ENCODE measurements at regions not wholly inside any gene's neighbourhood (a gene's known extent, or its start where the extent isn't known, plus 50 kb on each side); places are given as distances from the start of the nearest gene placed in this dataset.
A peak's percentile ranks its signal among the peaks of the same experiment; 100 is the strongest.

DNA sequence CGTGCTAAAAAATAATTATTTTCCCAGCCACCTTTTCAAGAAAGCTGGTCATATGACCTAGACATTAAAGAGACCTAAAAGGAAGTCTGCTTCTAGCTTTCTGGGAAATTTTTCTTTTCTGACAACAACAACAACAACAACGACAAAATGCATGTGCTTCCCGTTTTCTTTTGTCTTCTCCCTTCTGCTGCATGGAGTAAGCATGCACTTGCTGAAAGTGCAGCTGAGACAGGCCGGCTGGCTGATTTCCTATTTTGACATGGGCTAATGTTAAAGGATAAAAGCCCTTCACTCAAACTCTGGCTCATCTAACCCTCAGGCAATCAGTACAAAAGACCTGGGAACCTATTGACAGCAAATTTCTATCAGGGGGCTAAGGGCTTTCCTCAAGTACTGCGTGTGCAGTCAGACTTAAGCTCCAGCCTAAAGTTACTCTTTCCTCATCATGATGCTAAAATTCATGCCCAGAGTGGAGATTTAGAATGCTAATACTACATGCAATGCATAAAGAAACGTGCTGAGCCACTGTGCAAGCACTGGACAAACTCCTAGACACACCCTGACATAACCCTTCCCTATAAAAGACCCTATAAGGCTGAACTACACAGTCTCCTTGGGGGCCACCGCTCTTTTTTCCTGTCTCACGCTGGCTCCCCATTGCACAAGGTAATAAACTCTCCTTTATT lies 811.1 kb downstream of the UQCRFS1 start:
- Mint-ChIP-seq H3K27ac (no peak overlapping the region), H3K4me1 (ENCODE audit: low read depth) (no peaks in the 10 kb centered on the region), H3K36me3 (no peaks in the 10 kb centered on the region), H3K9me3 (ENCODE audit: low read depth) (no peaks in the 10 kb centered on the region), H3K4me3 (no peak overlapping the region), H3K27me3 (peaks cover 2% of the 10 kb centered on the region)

DNA sequence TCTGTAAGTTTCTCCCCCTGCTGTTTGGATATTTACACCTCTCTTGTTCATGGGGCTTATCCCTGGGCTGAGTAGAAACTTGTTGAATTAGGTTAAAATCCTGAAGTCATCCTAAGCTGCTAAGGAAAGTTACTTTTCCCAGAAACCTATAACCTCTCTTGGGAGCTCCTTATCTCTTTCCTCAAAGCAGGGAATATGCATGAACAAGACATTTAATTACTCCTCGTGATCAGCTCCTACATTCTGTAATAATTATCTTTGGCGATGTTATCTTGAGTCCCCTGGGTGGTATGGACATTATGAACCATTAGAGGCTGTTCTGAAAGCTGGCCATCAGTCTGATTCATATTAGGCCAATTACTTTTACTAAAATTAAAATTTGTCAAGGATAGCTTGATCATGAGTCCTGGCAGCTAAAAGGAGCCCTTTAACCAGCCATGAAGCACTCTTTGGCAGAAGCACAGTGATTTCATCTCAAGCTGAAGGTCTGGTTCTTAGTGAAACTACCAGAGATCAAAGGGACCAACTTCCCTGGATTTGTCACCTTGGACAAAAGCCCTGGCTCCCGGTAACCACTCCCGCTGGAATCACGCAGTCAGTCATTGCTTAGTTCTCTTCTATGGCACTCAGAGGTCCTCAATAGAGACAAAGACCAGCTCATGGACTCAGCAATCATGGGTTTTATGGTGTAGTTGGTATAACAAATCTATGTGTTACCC lies 811.8 kb downstream of the UQCRFS1 start:
- peaks cover under 1% of the 10 kb centered on the region for H3K4me1 Mint-ChIP-seq (ENCODE audit: low read depth)
- no peak overlapping the region for H3K27ac Mint-ChIP-seq
- no peak overlapping the region for H3K4me3 Mint-ChIP-seq
- no peaks in the 10 kb centered on the region for H3K36me3 Mint-ChIP-seq
- H3K27me3 Mint-ChIP-seq: peaks cover 2% of the 10 kb centered on the region
- H3K9me3 Mint-ChIP-seq (ENCODE audit: low read depth): no peaks in the 10 kb centered on the region

DNA sequence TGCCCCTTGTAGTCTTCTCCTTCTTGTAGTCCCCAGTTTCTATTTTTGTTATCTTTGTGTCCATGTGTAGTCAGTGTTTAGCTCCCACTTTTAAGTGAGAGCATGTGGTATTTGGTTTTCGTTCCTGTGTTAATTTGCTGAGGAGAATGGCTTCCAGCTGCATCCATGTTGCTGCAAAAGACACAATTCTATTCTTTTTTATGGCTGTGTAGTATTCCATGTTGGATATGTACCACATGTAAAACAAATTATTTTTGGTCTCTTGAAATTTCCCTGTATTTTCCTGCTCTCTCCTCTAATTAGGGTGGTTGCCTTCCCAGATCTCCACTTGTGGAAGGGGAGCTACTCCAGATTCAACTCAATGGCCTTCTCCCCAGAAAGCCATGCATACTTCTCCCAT lies 813.8 kb downstream of the UQCRFS1 start:
- H3K36me3 Mint-ChIP-seq: no peaks in the 10 kb centered on the region
- no peak overlapping the region for H3K27ac Mint-ChIP-seq
- H3K4me3 Mint-ChIP-seq: no peak overlapping the region
- no peaks in the 10 kb centered on the region for H3K9me3 Mint-ChIP-seq (ENCODE audit: low read depth)
- no peaks in the 10 kb centered on the region for H3K27me3 Mint-ChIP-seq
- H3K4me1 Mint-ChIP-seq (ENCODE audit: low read depth): peaks cover 13% of the 10 kb centered on the region

DNA sequence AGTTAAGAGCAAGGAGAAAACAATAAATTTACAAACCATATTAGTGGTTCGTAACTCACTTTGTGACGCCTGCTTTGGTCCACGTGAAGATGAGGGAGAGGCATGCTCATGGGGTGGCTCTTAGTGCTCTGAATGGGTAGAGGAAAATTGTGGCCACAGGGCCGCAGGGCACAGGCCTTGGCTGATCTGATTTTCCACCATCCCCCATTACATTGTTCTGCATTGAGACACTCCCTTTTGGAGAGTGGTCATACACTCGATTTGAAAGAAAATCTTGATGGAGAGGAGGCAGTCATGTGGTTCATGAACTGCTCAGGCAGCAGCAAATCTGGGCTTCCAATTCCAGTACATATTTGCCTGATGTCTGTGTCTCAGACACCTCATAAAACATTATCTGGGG lies 815.2 kb downstream of the UQCRFS1 start:
- Mint-ChIP-seq H3K4me3 (no peak overlapping the region), H3K27ac (no peak overlapping the region), H3K36me3 (no peaks in the 10 kb centered on the region), H3K27me3 (no peaks in the 10 kb centered on the region), H3K9me3 (ENCODE audit: low read depth) (no peaks in the 10 kb centered on the region), H3K4me1 (ENCODE audit: low read depth) (peaks cover 21% of the 10 kb centered on the region)

DNA sequence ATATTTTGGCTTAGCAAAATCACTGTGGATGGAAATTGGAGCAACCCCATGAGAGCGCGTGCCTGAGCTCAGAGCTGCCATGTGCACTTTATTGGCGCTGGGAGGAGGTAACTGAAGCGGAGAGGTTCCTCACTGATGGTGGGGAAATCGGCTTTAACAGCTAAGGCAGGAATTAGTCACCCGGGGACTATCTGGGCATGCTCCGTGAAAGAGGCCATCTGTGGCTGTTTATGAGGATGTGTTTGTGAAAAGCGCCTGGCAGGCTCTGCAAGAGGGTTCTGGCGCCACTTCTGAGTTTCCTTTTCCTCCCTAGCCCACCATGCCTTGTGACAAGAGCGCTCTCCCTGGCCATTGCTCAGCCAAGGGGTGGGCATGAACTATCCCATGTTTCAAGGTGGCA lies 815.6 kb downstream of the UQCRFS1 start:
- no peaks in the 10 kb centered on the region for H3K9me3 Mint-ChIP-seq (ENCODE audit: low read depth)
- no peaks in the 10 kb centered on the region for H3K27me3 Mint-ChIP-seq
- H3K36me3 Mint-ChIP-seq: no peaks in the 10 kb centered on the region
- H3K4me1 Mint-ChIP-seq (ENCODE audit: low read depth): peaks cover 21% of the 10 kb centered on the region
- H3K27ac Mint-ChIP-seq: no peak overlapping the region
- no peak overlapping the region for H3K4me3 Mint-ChIP-seq

DNA sequence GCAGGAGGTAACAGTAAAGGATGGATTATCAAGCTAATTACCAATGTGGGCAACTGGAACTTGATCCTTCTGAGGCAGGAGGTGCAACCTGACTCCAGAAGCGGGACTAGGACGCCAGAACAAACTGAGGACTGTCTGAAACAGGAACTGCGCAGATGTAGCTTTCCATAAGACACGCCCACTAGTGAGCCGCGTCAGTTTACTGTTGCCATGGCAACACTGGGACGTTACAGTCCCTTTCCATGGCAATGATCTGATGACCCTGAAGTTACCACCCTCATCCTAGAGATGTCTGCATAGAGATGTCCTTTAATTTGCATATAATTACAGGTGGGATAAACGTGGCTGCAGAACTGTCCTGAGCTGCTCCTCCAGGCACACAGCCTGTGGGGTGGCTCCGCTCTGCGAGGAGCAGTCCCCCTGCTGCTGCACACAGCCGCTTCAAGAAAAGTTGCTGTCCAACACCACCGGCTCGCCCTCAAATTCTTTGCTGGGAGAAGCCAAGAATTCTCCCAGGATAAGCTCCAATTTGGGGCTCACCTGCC lies 816.6 kb downstream of the UQCRFS1 start:
- no peaks in the 10 kb centered on the region for H3K27me3 Mint-ChIP-seq
- H3K4me1 Mint-ChIP-seq (ENCODE audit: low read depth): peaks cover 21% of the 10 kb centered on the region
- H3K27ac Mint-ChIP-seq: no peak overlapping the region
- no peaks in the 10 kb centered on the region for H3K36me3 Mint-ChIP-seq
- H3K9me3 Mint-ChIP-seq (ENCODE audit: low read depth): no peaks in the 10 kb centered on the region
- H3K4me3 Mint-ChIP-seq: no peak overlapping the region

DNA sequence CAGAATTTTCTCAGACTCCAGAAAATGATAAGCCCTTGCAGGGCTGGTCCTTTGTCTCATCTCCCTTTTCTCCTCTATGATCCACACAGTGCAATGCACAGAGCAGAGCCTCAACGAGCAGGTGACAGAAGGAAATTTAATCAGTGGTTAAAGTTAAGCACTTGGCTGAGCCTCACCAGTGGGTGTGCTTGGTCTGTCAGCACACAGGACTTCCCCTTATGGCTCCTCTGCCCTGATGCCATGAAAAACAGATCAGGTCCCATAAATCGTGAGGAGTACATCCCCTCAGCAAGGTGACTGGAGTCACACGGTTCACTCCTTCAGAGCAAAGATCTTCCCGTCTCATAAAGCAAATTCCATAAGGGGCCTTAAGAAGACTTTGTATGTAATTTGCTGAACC lies 818.2 kb downstream of the UQCRFS1 start:
- peak overlapping the region; percentile 64 for H3K27ac Mint-ChIP-seq
- no peaks in the 10 kb centered on the region for H3K9me3 Mint-ChIP-seq (ENCODE audit: low read depth)
- peaks cover 23% of the 10 kb centered on the region for H3K4me1 Mint-ChIP-seq (ENCODE audit: low read depth)
- H3K27me3 Mint-ChIP-seq: no peaks in the 10 kb centered on the region
- peaks cover 3% of the 10 kb centered on the region for H3K36me3 Mint-ChIP-seq
- peak overlapping the region; percentile 21 for H3K4me3 Mint-ChIP-seq

DNA sequence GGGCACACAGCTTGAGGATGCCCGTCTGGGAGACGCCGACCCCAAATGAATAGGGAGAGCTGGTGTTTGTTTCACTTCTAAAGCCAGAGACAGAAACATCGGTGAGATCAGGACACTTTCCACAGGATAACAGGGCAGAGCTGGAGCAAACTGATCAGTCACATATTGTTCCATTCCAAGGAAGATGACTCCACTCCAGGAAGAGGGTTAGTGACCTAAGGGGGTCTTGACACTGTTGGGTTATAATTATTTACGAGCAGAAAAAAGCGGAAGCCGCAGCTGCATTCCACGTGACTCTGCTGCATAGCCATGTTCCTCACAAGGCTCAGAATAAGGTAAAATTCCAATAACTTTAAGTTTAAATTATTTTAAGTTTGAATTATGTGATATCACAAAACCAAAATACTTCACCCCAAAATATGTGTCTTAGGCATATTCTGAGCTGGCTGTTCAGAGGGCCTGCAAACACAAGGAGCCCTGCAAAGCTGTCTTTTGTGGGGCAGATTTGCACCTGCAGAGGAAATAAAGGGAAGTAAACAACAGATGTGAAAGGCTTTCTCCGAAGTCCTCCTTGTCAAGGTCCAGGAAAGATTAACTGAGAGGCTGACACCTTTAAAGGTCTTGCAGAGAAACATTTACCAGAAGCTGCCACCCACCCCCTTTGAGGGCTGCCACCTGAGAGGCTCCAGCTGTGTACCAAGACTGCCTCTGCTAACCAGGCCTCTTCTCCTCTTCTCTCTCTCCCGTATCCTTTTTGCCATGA lies 819.2 kb downstream of the UQCRFS1 start:
- Mint-ChIP-seq H3K4me3 (peak overlapping the region; percentile 65), H3K9me3 (ENCODE audit: low read depth) (no peaks in the 10 kb centered on the region), H3K36me3 (peaks cover 3% of the 10 kb centered on the region), H3K27me3 (no peaks in the 10 kb centered on the region), H3K4me1 (ENCODE audit: low read depth) (peaks cover 25% of the 10 kb centered on the region), H3K27ac (peak overlapping the region; percentile 64)

DNA sequence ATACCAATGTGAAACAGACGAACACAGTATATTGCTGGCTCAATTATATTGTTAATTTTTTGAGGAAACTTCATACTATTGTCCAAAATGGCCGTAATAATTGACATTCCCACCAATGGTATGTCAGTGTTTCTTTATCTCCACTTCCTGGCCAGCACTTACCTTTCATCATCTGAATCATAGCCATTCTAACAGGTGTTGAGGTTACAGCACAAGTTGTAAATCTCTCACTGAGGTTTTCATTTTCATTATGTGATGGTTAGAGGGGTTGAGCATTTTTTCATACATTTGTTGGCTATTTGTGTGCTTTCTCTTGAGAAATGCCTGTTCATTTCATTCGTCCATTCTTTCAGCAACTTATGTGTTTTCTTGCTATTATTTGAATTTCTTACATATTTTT lies 824.0 kb downstream of the UQCRFS1 start:
- no peak overlapping the region for H3K27ac Mint-ChIP-seq
- H3K9me3 Mint-ChIP-seq (ENCODE audit: low read depth): no peaks in the 10 kb centered on the region
- no peaks in the 10 kb centered on the region for H3K27me3 Mint-ChIP-seq
- peaks cover 6% of the 10 kb centered on the region for H3K36me3 Mint-ChIP-seq
- no peak overlapping the region for H3K4me3 Mint-ChIP-seq
- H3K4me1 Mint-ChIP-seq (ENCODE audit: low read depth): peaks cover 30% of the 10 kb centered on the region

DNA sequence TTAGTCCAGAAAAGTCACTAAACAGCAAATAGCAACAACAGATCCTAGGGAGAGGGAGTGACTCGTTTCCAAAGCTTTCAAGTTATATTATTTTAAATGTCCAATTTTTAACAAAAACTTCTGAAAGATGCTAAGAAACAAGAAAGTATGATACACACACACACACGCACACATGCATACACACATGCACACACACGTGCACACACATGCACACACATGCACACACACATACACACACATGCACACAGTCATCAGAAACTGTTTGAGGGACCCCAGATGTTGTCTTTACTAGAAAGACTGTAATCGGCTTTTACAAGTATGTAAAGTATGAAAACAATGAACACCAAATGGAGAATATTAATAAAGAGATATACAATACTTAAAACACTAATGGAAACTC lies 825.4 kb downstream of the UQCRFS1 start:
- no peaks in the 10 kb centered on the region for H3K27me3 Mint-ChIP-seq
- H3K4me3 Mint-ChIP-seq: no peak overlapping the region
- no peak overlapping the region for H3K27ac Mint-ChIP-seq
- H3K9me3 Mint-ChIP-seq (ENCODE audit: low read depth): no peaks in the 10 kb centered on the region
- peaks cover 6% of the 10 kb centered on the region for H3K36me3 Mint-ChIP-seq
- H3K4me1 Mint-ChIP-seq (ENCODE audit: low read depth): peaks cover 24% of the 10 kb centered on the region

DNA sequence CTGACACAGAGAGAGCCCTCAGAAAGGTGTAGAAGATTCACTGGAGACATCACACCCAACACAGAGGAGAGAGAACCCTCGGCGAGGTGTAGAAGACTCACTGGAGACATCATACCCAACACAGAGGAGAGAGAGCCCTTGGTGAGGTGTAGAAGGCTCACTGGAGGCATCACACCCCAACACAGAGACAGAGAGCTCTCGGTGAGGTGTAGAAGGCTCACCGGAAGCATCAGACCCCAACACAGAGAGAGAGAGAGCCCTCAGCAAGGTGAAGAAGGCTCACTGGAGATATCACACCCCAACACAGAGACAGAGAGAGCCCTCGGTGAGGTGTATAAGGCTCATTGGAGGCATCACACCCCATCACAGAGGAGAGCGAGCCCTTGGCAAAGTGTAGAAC lies 826.5 kb downstream of the UQCRFS1 start:
- Mint-ChIP-seq H3K27ac (peak overlapping the region; percentile 87), H3K4me1 (ENCODE audit: low read depth) (peaks cover 24% of the 10 kb centered on the region), H3K9me3 (ENCODE audit: low read depth) (no peaks in the 10 kb centered on the region), H3K27me3 (no peaks in the 10 kb centered on the region), H3K36me3 (peaks cover 6% of the 10 kb centered on the region), H3K4me3 (peak overlapping the region; percentile 66)

DNA sequence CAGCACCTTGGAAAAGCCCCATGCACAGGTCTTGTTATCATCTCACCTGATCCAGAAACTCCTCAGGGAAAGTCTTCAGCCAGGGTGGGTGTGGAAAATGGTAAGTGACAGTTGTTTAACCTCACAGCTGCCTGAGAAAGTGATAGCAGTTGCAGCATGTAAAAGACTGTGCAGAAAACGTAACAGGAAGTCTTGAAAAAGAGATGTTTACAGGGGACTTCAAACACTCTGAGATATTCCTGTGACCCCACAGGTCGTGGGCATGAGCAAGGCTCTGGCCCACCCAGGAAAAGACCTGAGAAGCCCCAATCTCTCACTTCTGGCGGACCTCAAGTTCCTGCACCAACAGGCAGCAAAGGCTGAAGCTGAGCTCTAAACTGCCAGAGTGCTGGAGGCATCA lies 826.9 kb downstream of the UQCRFS1 start:
- peaks cover 6% of the 10 kb centered on the region for H3K36me3 Mint-ChIP-seq
- no peaks in the 10 kb centered on the region for H3K27me3 Mint-ChIP-seq
- H3K27ac Mint-ChIP-seq: peak overlapping the region; percentile 87
- H3K4me3 Mint-ChIP-seq: peak overlapping the region; percentile 66
- H3K9me3 Mint-ChIP-seq (ENCODE audit: low read depth): no peaks in the 10 kb centered on the region
- H3K4me1 Mint-ChIP-seq (ENCODE audit: low read depth): peaks cover 24% of the 10 kb centered on the region

DNA sequence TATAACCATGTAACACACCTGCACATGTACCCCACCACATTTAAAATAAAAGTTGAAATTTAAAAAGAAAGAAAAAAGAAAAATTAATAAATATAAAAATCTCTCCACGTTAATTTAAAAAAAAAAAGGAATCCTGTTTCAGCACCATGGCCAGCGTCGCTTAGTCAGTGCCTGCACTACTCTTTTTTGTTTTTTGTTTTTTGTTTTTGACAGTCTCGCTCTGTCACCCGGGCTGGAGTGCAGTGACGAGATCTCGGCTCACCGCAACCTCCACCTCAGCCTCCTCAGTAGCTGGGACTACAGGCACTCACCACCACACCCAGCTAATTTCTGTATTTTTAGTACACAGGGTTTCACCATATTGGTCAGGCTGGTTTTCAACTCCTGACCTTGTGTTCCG lies 835.9 kb downstream of the UQCRFS1 start:
- Mint-ChIP-seq H3K9me3 (ENCODE audit: low read depth) (no peaks in the 10 kb centered on the region), H3K4me1 (ENCODE audit: low read depth) (no peaks in the 10 kb centered on the region), H3K4me3 (no peak overlapping the region), H3K36me3 (no peaks in the 10 kb centered on the region), H3K27me3 (no peaks in the 10 kb centered on the region), H3K27ac (no peak overlapping the region)

DNA sequence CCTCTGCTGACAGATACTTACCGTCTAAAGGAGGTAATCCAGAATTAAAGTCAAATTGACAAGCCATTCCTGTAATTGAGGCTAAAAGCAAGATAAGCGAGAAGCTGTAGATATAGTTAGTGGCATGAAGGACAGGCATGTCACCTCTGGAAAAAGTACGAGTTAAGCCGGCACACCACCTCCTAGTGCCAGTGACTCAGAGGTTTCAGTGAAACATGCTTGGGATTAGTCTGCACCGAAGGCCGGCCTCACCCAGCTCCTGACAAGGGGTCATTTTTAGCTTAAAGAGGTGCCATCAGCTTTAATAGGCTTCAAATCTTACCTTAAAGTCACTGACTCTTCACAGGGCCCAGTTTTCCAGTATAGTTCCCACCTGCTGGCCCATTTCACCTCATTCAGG lies 838.0 kb downstream of the UQCRFS1 start:
- no peaks in the 10 kb centered on the region for H3K4me1 Mint-ChIP-seq (ENCODE audit: low read depth)
- no peaks in the 10 kb centered on the region for H3K27me3 Mint-ChIP-seq
- H3K36me3 Mint-ChIP-seq: no peaks in the 10 kb centered on the region
- no peaks in the 10 kb centered on the region for H3K9me3 Mint-ChIP-seq (ENCODE audit: low read depth)
- H3K4me3 Mint-ChIP-seq: no peak overlapping the region
- no peak overlapping the region for H3K27ac Mint-ChIP-seq

DNA sequence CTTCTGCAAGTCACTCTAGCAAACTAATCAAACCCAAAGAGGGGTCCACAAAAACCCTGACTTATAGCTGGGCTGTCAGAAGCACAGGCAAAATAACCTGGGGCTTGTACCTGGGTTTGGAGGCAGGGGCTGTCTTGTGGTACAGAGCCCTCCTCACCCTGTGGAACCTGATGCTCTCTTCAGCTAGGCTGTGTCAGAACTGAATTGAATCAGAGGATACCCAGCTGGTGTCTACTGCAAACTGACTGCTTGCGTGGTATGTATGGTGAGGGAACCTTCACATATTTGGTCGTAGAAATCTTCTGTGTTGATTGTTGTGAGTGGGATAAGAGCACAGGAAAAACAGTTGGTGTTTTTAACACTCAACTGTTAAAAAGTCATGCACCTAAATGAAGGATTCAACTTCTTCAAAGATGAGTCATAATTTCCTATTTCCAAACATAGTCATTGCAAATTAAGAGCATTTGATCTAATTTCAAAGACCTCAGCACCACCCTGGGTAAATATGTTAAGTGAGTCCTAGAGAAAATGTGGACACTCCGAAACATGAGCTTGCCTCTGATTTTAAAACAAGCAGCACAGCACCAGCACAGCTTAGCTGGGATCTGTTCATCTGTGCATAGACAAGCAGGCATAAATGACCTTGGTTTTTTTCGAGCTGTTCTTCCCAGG lies 840.2 kb downstream of the UQCRFS1 start:
- Mint-ChIP-seq H3K36me3 (no peaks in the 10 kb centered on the region), H3K27me3 (no peaks in the 10 kb centered on the region), H3K4me1 (ENCODE audit: low read depth) (no peaks in the 10 kb centered on the region), H3K9me3 (ENCODE audit: low read depth) (peaks cover 6% of the 10 kb centered on the region), H3K4me3 (no peak overlapping the region), H3K27ac (no peak overlapping the region)

All from activated naive CD8-positive, alpha-beta T cell (primary cell).